HG02642 (cell line): ENCODE measurements at regions not wholly inside any gene's neighbourhood (a gene's known extent, or its start where the extent isn't known, plus 50 kb on each side); places are given as distances from the start of the nearest gene placed in this dataset.

Experiments
- ATAC-seq: cut with Tn5 transposase; IDR thresholded peaks from one replicate; pipeline ENCODE4 v1.9.1; 2021; ENCODE audit warnings: mild to moderate bottlenecking; ENCODE audit not compliant: unreplicated experiment, poor library complexity

DNA sequence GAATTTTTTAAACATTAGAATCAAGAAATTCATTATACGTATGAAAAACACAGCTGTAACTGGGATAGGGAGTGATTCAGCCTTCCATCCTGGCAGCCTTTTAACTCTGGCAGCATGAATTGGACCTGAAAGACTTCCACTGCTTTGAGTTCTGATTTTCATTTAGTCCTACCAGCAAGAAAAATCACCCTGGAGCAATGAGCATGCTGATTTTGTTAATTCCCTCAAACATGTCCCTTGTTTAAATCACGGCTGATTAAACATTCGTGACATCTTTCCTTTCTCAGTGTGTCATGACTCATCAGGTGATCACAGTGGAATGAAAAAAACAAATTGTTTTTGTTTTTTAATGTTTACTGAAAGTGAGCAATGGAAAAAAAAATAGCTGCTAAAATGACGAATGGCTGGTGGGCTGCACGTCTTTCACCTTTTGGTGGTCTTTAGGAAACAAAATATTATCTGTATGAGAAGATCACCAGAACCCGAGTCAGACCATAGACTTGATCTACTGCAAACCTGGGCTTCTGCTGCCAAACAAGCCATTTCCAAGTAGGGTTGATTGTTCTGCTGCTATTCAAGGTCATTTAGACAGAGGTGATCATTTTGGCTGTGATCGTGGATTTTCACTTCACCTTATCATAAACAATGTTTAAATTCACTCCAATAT is 67.0 kb upstream of the CAND1 start:
- ATAC-seq = no peak

- ATAC-seq = peak; percentile 78
Measured at GRCh38 chr12:67202678-67203012, 66.5 kb upstream of the CAND1 start.

GRCh38 chr12:67208281-67209067 is 60.7 kb upstream of the CAND1 start:
- ATAC-seq = no peak

- ATAC-seq = no peak
Measured at GRCh38 chr12:67211029-67211428, 58.1 kb upstream of the CAND1 start.

GRCh38 chr12:67211494-67211893 is 57.7 kb upstream of the CAND1 start:
- no peak for ATAC-seq

DNA sequence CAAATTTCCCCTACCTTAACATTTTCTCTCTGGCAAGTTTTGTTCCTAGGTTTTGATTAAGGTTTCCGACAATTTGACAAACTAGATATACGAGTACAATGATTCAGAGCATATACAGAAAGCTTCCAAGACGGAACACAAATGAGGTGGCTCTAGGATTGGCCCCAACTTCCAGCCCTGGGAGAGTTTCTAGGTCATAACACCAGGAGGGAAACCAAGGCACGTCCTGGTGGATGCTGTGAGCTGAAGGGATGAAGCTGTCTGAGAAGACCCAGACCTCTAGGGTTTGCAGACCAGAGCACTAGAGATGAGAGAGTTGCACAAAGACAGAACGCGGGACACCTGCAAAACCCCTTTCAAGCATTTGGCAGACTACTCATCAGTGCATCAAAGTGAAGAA is 51.5 kb upstream of the CAND1 start:
- ATAC-seq = no peak
